BE2C (cell line): ENCODE measurements at regions not wholly inside any gene's neighbourhood (a gene's known extent, or its start where the extent isn't known, plus 50 kb on each side); places are given as distances from the start of the nearest gene placed in this dataset.

Experiments
- DNase-seq: peaks from one replicate; pipeline ENCODE4 v3.0.0-alpha.2; 2020
- H3K27me3 ChIP-seq: fragments of 250-450 bp; sonication (Bioruptor Pico); 2 replicates; pipeline ENCODE4 v1.5.1; 2020; ENCODE audit warnings: mild to moderate bottlenecking
- H3K36me3 ChIP-seq: fragments of 250-450 bp; sonication (Bioruptor Pico); 2 replicates; pipeline ENCODE4 v1.5.1; 2020; ENCODE audit warnings: mild to moderate bottlenecking
- H3K4me1 ChIP-seq: fragments of 250-450 bp; sonication (Bioruptor Pico); 2 replicates; pipeline ENCODE4 v1.5.1; 2020
- H3K4me3 ChIP-seq: 2 replicates; pipeline ENCODE4 v1.5.1; 2011; ENCODE audit warnings: low read depth, low read length
- H3K9me3 ChIP-seq: fragments of 250-450 bp; sonication (Bioruptor Pico); 2 replicates; pipeline ENCODE4 v1.5.1; 2020
- TF ChIP-seq, protein P1 (sequence below): IDR thresholded peaks from 2 replicates; pipeline ENCODE4 v1.5.1; 2012; ENCODE audit warnings: mild to moderate bottlenecking, low read depth, low read length

DNA sequence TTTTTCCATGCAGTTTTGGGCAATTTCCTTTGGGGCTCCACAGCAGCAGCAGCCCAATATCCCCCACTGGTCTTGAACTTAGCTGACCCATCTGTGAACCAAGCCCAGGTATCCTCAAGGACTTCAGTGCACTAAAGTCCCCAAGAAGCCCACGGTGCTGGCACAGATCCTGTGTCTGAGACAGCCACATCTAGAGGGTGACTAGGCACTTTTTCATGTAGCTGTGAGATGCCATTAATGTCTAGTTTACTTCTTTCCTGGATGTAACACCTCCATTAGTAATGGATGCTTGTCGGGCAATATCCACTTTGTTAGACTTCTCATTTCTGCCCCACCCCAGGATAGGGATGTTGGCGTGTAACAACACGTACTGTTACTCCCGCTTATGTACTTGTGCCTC is 117.9 kb downstream of the GPCPD1 start:
- Histone ChIP-seq H3K4me1 (no peaks in the 10 kb centered on the region), H3K4me3 (no peak overlapping the region), H3K36me3 (no peaks in the 10 kb centered on the region), H3K27me3 (no peaks in the 10 kb centered on the region; the same call in none of the 2 replicates), H3K9me3 (no peaks in the 10 kb centered on the region)
- TF ChIP-seq, protein P1, sequence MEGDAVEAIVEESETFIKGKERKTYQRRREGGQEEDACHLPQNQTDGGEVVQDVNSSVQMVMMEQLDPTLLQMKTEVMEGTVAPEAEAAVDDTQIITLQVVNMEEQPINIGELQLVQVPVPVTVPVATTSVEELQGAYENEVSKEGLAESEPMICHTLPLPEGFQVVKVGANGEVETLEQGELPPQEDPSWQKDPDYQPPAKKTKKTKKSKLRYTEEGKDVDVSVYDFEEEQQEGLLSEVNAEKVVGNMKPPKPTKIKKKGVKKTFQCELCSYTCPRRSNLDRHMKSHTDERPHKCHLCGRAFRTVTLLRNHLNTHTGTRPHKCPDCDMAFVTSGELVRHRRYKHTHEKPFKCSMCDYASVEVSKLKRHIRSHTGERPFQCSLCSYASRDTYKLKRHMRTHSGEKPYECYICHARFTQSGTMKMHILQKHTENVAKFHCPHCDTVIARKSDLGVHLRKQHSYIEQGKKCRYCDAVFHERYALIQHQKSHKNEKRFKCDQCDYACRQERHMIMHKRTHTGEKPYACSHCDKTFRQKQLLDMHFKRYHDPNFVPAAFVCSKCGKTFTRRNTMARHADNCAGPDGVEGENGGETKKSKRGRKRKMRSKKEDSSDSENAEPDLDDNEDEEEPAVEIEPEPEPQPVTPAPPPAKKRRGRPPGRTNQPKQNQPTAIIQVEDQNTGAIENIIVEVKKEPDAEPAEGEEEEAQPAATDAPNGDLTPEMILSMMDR = no peak
- DNase-seq = no peak

- TF ChIP-seq, protein P1 = no peak
- Histone ChIP-seq H3K27me3 (no peaks in the 10 kb centered on the region; the same call in none of the 2 replicates), H3K9me3 (no peaks in the 10 kb centered on the region), H3K4me3 (no peak overlapping the region), H3K4me1 (no peaks in the 10 kb centered on the region), H3K36me3 (no peaks in the 10 kb centered on the region)
- no peak for DNase-seq
These were observed 119.4 kb downstream of the GPCPD1 start for GRCh38 chr20:5491455-5491854.

- H3K9me3 ChIP-seq = no peaks in the 10 kb centered on the region
- H3K36me3 ChIP-seq = no peaks in the 10 kb centered on the region
- no peaks in the 10 kb centered on the region for H3K4me1 ChIP-seq
- no peak overlapping the region for H3K4me3 ChIP-seq
- no peak for DNase-seq
- TF ChIP-seq, protein P1 = no peak
- H3K27me3 ChIP-seq = no peaks in the 10 kb centered on the region; the same call in none of the 2 replicates
These were observed 121.2 kb downstream of the GPCPD1 start for GRCh38 chr20:5489601-5490000.

DNA sequence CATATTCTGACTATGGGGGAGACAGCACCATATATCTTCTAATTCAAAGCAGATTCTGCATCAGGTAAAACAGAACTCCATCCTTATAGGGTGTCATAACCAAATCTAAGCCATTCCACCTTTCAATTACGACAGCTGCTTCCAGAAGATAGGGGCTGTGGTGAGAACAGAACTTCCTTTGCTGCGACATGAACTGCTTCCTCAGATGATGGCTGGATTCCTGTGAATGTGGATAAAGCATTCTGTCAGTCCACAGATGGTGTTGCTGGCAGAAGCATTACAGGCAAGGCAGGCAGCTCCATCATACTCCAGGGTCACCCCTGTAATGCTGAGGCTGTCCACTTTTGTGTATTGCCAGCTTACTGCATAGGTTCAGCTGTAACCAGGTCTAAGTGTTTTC is 122.0 kb downstream of the GPCPD1 start:
- Histone ChIP-seq H3K27me3 (peaks cover 4% of the 10 kb centered on the region), H3K4me1 (no peaks in the 10 kb centered on the region), H3K36me3 (no peaks in the 10 kb centered on the region), H3K9me3 (no peaks in the 10 kb centered on the region), H3K4me3 (no peak overlapping the region)
- DNase-seq = no peak
- TF ChIP-seq, protein P1 = no peak

- H3K27me3 ChIP-seq = peaks cover 11% of the 10 kb centered on the region
- no peak overlapping the region for H3K4me3 ChIP-seq
- TF ChIP-seq, protein P1 = no peak
- H3K9me3 ChIP-seq = no peaks in the 10 kb centered on the region
- H3K36me3 ChIP-seq = no peaks in the 10 kb centered on the region
- DNase-seq = no peak
- H3K4me1 ChIP-seq = no peaks in the 10 kb centered on the region
These were observed 124.3 kb downstream of the GPCPD1 start for GRCh38 chr20:5486377-5487054.

DNA sequence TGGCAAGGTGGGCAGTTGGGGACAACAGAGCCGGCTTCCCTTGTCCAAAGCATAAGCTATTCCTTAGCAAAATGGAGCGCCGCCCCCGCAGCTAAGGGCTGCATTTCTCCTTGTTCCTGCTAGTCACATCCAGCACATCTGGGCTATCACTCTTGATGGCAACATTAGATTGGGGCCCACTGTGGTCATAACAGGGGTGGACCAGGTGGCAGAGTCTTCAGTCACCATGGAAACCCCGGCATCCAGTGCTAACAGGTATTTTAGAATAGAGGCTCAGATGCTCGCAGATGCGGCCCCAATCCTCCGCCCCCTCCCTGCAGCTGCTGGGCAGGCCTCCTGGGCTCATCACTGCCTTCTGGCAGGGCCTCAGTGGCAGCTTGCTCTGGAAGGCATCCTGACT is 125.9 kb downstream of the GPCPD1 start:
- Histone ChIP-seq H3K4me3 (no peak overlapping the region), H3K9me3 (no peaks in the 10 kb centered on the region), H3K4me1 (no peaks in the 10 kb centered on the region), H3K36me3 (no peaks in the 10 kb centered on the region), H3K27me3 (peaks cover 18% of the 10 kb centered on the region)
- no peak for DNase-seq
- TF ChIP-seq, protein P1 = no peak
